C4-2B (cell line): ENCODE measurements at regions not wholly inside any gene's neighbourhood (a gene's known extent, or its start where the extent isn't known, plus 50 kb on each side); places are given as distances from the start of the nearest gene placed in this dataset.

ENCODE experiments used
- CTCF ChIP-seq: fragments of 450-650 bp; conservative IDR thresholded peaks from 2 replicates; pipeline ENCODE4 v1.5.1; 2017; ENCODE audit warnings: mild to moderate bottlenecking
- ZFX ChIP-seq: fragments of 450-650 bp; IDR thresholded peaks from 2 replicates; pipeline ENCODE4 v1.6.1; 2017

- TF ChIP-seq CTCF = no peak
- TF ChIP-seq ZFX = no peak
Observed at GRCh38 chr6:66127061-66127460, 420.0 kb upstream of the EYS start.
